22Rv1 (cell line): ENCODE measurements at regions not wholly inside any gene's neighbourhood (a gene's known extent, or its start where the extent isn't known, plus 50 kb on each side); places are given as distances from the start of the nearest gene placed in this dataset.

Experiments
- ZFX ChIP-seq: fragments of 450-650 bp; IDR thresholded peaks from 2 replicates; pipeline ENCODE4 v1.6.1; 2017; ENCODE audit warnings: antibody characterized with exemption, borderline replicate concordance
- TF ChIP-seq, protein P1 (sequence below): fragments of 450-650 bp; IDR thresholded peaks from 2 replicates; pipeline ENCODE4 v1.5.1; 2017; ENCODE audit warnings: mild to moderate bottlenecking

- TF ChIP-seq, protein P1, sequence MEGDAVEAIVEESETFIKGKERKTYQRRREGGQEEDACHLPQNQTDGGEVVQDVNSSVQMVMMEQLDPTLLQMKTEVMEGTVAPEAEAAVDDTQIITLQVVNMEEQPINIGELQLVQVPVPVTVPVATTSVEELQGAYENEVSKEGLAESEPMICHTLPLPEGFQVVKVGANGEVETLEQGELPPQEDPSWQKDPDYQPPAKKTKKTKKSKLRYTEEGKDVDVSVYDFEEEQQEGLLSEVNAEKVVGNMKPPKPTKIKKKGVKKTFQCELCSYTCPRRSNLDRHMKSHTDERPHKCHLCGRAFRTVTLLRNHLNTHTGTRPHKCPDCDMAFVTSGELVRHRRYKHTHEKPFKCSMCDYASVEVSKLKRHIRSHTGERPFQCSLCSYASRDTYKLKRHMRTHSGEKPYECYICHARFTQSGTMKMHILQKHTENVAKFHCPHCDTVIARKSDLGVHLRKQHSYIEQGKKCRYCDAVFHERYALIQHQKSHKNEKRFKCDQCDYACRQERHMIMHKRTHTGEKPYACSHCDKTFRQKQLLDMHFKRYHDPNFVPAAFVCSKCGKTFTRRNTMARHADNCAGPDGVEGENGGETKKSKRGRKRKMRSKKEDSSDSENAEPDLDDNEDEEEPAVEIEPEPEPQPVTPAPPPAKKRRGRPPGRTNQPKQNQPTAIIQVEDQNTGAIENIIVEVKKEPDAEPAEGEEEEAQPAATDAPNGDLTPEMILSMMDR = no peak
- TF ChIP-seq ZFX = no peak
These were observed 447.4 kb upstream of the TUSC1 start for GRCh38 chr9:26125693-26126092.
